ENCODE measurements at regions not wholly inside any gene's neighbourhood (a gene's known extent, or its start where the extent isn't known, plus 50 kb on each side); places are given as distances from the start of the nearest gene placed in this dataset.

DNA sequence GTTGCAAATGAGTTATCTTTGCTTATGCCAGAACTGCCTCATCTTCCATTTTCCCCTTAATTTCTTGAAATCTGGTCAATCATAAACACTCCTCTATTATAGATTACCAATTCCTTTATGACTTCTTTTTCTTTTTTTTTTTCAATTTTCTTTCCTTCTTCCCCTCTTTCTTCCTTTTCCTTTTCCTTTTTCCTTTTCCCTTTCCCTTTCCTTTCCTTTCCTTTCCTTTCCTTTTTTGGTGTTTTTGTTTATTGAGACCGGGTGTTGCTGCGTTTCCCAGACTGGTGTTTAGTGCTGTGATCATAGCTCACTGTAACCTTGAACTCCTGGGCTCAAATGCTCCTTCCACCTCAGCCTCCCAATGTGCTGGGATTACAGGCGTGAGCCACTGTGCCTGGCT, 151.4 kb upstream of the FOXP2 start:
- no peak for TF ChIP-seq CREB1 (IDR thresholded peaks at IDR 0.05; ENCODE audit: low read depth)
- TF ChIP-seq TCF12 (IDR thresholded peaks at IDR 0.05; ENCODE audit: low read depth): no peak
- TF ChIP-seq RAD21 (IDR thresholded peaks at IDR 0.05; ENCODE audit: low read depth): no peak
- TF ChIP-seq FOXM1 (IDR thresholded peaks at IDR 0.05; ENCODE audit: borderline replicate concordance, low read depth): no peak
- TF ChIP-seq TAF1 (IDR thresholded peaks at IDR 0.05; ENCODE audit: low read depth): no peak
- TF ChIP-seq, protein P1, sequence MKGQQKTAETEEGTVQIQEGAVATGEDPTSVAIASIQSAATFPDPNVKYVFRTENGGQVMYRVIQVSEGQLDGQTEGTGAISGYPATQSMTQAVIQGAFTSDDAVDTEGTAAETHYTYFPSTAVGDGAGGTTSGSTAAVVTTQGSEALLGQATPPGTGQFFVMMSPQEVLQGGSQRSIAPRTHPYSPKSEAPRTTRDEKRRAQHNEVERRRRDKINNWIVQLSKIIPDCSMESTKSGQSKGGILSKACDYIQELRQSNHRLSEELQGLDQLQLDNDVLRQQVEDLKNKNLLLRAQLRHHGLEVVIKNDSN (IDR thresholded peaks at IDR 0.05): no peak
- TF ChIP-seq, protein P2, sequence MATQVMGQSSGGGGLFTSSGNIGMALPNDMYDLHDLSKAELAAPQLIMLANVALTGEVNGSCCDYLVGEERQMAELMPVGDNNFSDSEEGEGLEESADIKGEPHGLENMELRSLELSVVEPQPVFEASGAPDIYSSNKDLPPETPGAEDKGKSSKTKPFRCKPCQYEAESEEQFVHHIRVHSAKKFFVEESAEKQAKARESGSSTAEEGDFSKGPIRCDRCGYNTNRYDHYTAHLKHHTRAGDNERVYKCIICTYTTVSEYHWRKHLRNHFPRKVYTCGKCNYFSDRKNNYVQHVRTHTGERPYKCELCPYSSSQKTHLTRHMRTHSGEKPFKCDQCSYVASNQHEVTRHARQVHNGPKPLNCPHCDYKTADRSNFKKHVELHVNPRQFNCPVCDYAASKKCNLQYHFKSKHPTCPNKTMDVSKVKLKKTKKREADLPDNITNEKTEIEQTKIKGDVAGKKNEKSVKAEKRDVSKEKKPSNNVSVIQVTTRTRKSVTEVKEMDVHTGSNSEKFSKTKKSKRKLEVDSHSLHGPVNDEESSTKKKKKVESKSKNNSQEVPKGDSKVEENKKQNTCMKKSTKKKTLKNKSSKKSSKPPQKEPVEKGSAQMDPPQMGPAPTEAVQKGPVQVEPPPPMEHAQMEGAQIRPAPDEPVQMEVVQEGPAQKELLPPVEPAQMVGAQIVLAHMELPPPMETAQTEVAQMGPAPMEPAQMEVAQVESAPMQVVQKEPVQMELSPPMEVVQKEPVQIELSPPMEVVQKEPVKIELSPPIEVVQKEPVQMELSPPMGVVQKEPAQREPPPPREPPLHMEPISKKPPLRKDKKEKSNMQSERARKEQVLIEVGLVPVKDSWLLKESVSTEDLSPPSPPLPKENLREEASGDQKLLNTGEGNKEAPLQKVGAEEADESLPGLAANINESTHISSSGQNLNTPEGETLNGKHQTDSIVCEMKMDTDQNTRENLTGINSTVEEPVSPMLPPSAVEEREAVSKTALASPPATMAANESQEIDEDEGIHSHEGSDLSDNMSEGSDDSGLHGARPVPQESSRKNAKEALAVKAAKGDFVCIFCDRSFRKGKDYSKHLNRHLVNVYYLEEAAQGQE (IDR thresholded peaks at IDR 0.05; ENCODE audit: low read depth): no peak
- TF ChIP-seq EGR1 (IDR thresholded peaks at IDR 0.05): no peak
- no peak for TF ChIP-seq TEAD4 (IDR thresholded peaks at IDR 0.05)
- no peak for TF ChIP-seq EP300 (IDR thresholded peaks at IDR 0.05; ENCODE audit: borderline replicate concordance)
- TF ChIP-seq, protein P3, sequence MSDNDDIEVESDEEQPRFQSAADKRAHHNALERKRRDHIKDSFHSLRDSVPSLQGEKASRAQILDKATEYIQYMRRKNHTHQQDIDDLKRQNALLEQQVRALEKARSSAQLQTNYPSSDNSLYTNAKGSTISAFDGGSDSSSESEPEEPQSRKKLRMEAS (IDR thresholded peaks at IDR 0.05): no peak
- no peak for TF ChIP-seq NFIC (IDR thresholded peaks at IDR 0.05)
- TF ChIP-seq CEBPB (IDR thresholded peaks at IDR 0.05): no peak
- no peak for TF ChIP-seq YY1 (IDR thresholded peaks at IDR 0.05; ENCODE audit: low read depth)
- no peak for TF ChIP-seq ZBTB7A (IDR thresholded peaks at IDR 0.05; ENCODE audit: low read depth)

DNA sequence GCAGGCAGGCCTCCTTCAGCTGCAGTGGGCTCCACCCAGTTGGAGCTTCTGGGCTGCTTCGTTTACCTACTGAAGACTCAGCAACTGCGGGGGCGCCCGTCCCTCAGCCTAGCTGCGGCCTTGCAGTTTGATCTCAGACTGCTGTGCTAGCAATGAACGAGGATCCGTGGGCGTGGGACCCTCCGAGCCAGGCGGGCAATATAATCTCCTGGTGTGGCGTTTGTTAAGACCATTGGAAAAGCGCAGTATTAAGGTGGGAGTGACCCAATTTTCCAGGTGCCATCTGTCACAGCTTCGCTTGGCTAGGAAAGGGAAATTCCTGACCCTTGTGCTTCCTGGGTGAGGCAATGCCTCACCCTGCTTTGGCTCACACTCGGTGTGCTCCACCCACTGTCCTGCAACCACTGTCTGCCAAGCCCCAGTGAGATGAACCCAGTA, 159.2 kb upstream of the FOXP2 start:
- TF ChIP-seq EP300 (IDR thresholded peaks at IDR 0.05; ENCODE audit: borderline replicate concordance): no peak
- no peak for TF ChIP-seq ZBTB7A (IDR thresholded peaks at IDR 0.05; ENCODE audit: low read depth)
- no peak for TF ChIP-seq TCF12 (IDR thresholded peaks at IDR 0.05; ENCODE audit: low read depth)
- no peak for TF ChIP-seq RAD21 (IDR thresholded peaks at IDR 0.05; ENCODE audit: low read depth)
- no peak for TF ChIP-seq TAF1 (IDR thresholded peaks at IDR 0.05; ENCODE audit: low read depth)
- TF ChIP-seq CREB1 (IDR thresholded peaks at IDR 0.05; ENCODE audit: low read depth): no peak
- no peak for TF ChIP-seq FOXM1 (IDR thresholded peaks at IDR 0.05; ENCODE audit: borderline replicate concordance, low read depth)
- TF ChIP-seq YY1 (IDR thresholded peaks at IDR 0.05; ENCODE audit: low read depth): no peak
- TF ChIP-seq, protein P2 (IDR thresholded peaks at IDR 0.05; ENCODE audit: low read depth): no peak
- TF ChIP-seq, protein P3 (IDR thresholded peaks at IDR 0.05): no peak
- no peak for TF ChIP-seq CEBPB (IDR thresholded peaks at IDR 0.05)
- TF ChIP-seq, protein P1 (IDR thresholded peaks at IDR 0.05): no peak
- TF ChIP-seq TEAD4 (IDR thresholded peaks at IDR 0.05): no peak
- no peak for TF ChIP-seq NFIC (IDR thresholded peaks at IDR 0.05)
- TF ChIP-seq EGR1 (IDR thresholded peaks at IDR 0.05): no peak

DNA sequence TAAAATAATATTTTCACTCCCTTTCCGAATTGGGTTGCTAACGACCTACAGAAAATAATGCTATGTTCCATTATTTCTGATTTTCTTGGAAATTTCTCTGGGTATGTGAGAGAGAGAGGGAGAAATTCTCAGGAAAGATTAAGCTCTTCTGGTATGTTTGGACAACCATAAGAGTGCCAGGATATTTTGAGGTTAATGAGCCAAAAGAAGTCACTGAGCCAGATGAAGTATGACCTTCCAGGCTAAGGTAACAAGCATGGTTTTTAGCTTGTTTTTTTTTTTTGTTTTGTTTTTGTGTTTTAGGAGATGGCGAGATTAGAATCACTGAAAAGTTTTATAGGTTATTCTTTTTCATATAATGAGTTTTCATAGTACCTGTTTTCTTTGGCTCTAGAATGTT, 171.0 kb upstream of the FOXP2 start:
- no peak for TF ChIP-seq TAF1 (IDR thresholded peaks at IDR 0.05; ENCODE audit: low read depth)
- no peak for TF ChIP-seq ZBTB7A (IDR thresholded peaks at IDR 0.05; ENCODE audit: low read depth)
- no peak for TF ChIP-seq RAD21 (IDR thresholded peaks at IDR 0.05; ENCODE audit: low read depth)
- no peak for TF ChIP-seq YY1 (IDR thresholded peaks at IDR 0.05; ENCODE audit: low read depth)
- no peak for TF ChIP-seq CREB1 (IDR thresholded peaks at IDR 0.05; ENCODE audit: low read depth)
- TF ChIP-seq, protein P1 (IDR thresholded peaks at IDR 0.05): no peak
- TF ChIP-seq FOXM1 (IDR thresholded peaks at IDR 0.05; ENCODE audit: borderline replicate concordance, low read depth): no peak
- TF ChIP-seq CEBPB (IDR thresholded peaks at IDR 0.05): no peak
- no peak for TF ChIP-seq NFIC (IDR thresholded peaks at IDR 0.05)
- TF ChIP-seq EGR1 (IDR thresholded peaks at IDR 0.05): no peak
- TF ChIP-seq TEAD4 (IDR thresholded peaks at IDR 0.05): no peak
- no peak for TF ChIP-seq EP300 (IDR thresholded peaks at IDR 0.05; ENCODE audit: borderline replicate concordance)
- TF ChIP-seq, protein P3 (IDR thresholded peaks at IDR 0.05): no peak
- TF ChIP-seq, protein P2 (IDR thresholded peaks at IDR 0.05; ENCODE audit: low read depth): no peak
- TF ChIP-seq TCF12 (IDR thresholded peaks at IDR 0.05; ENCODE audit: low read depth): no peak

Measured in Ishikawa (cell line).